ENCODE measurements at regions not wholly inside any gene's neighbourhood (a gene's known extent, or its start where the extent isn't known, plus 50 kb on each side); places are given as distances from the start of the nearest gene placed in this dataset.

DNA sequence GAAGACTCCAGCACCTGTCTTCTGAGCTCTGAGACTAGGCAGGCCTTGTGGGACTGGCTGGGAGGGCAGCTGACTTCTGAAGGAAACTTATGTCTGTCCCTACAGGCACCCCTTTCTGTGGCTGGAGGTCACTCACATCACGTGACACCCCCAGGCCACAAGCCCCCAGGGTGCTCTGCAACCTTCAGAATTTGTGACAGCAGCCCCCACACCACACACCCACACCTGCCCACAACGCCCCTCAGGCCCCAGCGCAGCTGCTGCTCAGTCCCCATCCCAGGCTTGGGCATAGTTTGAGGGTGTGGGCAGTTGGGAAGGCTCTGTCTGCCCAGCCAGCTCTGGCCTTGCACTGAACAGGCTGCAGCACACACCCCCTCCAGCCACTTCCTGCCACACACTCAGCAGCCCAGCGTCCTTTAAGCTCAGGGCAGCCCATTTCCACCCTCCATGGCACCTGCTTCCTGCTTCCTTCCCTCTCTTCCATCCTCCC, 80.0 kb upstream of the UNC5B start:
- no peak overlapping the region for H3K27ac ChIP-seq (ENCODE audit: low read depth, low read length)
- no peak overlapping the region for H3K9ac ChIP-seq (ENCODE audit: low read length in 5 of 5)
- H3K27me3 ChIP-seq (ENCODE audit: control insufficient read depth in 5 of 5, insufficient read depth in 4 of 5, low read length in 5 of 5): peaks cover 3 to 25% (median 17%) of the 10 kb centered on the region in 5 donors
- H3K4me3 ChIP-seq (ENCODE audit: low read depth in 1 of 5, low read length in 5 of 5): no peak overlapping the region
- no peaks in the 10 kb centered on the region for H3K9me3 ChIP-seq (ENCODE audit: control insufficient read depth in 5 of 5, low read length in 5 of 5)
- H3K36me3 ChIP-seq (ENCODE audit: control insufficient read depth in 5 of 5, insufficient read depth in 5 of 5, low read length in 5 of 5): no peaks in the 10 kb centered on the region
- peaks cover 0 to 12% (median 3%) of the 10 kb centered on the region in 5 donors for H3K4me1 ChIP-seq (ENCODE audit: control insufficient read depth in 5 of 5, insufficient read depth in 5 of 5, low read length in 5 of 5)

- peaks cover 9 to 30% (median 26%) of the 10 kb centered on the region in 5 donors for H3K27me3 ChIP-seq (ENCODE audit: control insufficient read depth in 5 of 5, insufficient read depth in 4 of 5, low read length in 5 of 5)
- H3K4me1 ChIP-seq (ENCODE audit: control insufficient read depth in 5 of 5, insufficient read depth in 5 of 5, low read length in 5 of 5): peaks cover 0 to 3% (median 0%) of the 10 kb centered on the region in 5 donors
Observed at GRCh38 chr10:71133710-71134686, 78.4 kb upstream of the UNC5B start.

GRCh38 chr10:71134732-71135211, 77.6 kb upstream of the UNC5B start:
- Histone ChIP-seq H3K36me3 (ENCODE audit: control insufficient read depth in 5 of 5, insufficient read depth in 5 of 5, low read length in 5 of 5) (no peaks in the 10 kb centered on the region), H3K9ac (ENCODE audit: low read length in 5 of 5) (no peak overlapping the region), H3K9me3 (ENCODE audit: control insufficient read depth in 5 of 5, low read length in 5 of 5) (no peaks in the 10 kb centered on the region), H3K27ac (ENCODE audit: low read depth, low read length) (no peak overlapping the region), H3K27me3 (ENCODE audit: control insufficient read depth in 5 of 5, insufficient read depth in 4 of 5, low read length in 5 of 5) (peaks cover 9 to 30% (median 26%) of the 10 kb centered on the region in 5 donors), H3K4me3 (ENCODE audit: low read depth in 1 of 5, low read length in 5 of 5) (no peak overlapping the region), H3K4me1 (ENCODE audit: control insufficient read depth in 5 of 5, insufficient read depth in 5 of 5, low read length in 5 of 5) (peaks cover 0 to 3% (median 0%) of the 10 kb centered on the region in 5 donors)

More at GRCh38 chr10:71133710-71134686, 78.4 kb upstream of the UNC5B start:
- H3K36me3 ChIP-seq (ENCODE audit: control insufficient read depth in 5 of 5, insufficient read depth in 5 of 5, low read length in 5 of 5): no peaks in the 10 kb centered on the region
- no peak overlapping the region for H3K4me3 ChIP-seq (ENCODE audit: low read depth in 1 of 5, low read length in 5 of 5)
- H3K27ac ChIP-seq (ENCODE audit: low read depth, low read length): no peak overlapping the region
- no peak overlapping the region for H3K9ac ChIP-seq (ENCODE audit: low read length in 5 of 5)
- no peaks in the 10 kb centered on the region for H3K9me3 ChIP-seq (ENCODE audit: control insufficient read depth in 5 of 5, low read length in 5 of 5)

DNA sequence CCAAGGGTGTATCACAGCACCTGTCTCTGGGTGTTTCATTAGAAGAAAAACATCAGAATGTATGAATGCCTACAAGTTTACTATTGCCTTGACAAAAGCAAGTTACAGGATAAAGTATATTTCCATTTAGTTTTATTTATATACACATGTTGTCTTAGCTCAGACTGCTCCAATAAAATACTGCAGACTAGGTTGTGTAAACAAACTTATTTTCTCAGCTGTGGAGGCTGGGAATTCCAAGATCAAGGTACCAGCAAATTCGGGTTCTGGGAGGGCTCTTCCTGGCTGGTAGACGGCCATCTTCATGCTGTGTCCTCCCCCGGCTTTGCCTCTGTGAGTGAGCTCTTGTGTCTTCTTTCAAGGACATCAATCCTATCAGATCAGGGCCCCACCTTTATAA, 77.1 kb upstream of the UNC5B start:
- H3K4me1 ChIP-seq (ENCODE audit: control insufficient read depth in 5 of 5, insufficient read depth in 5 of 5, low read length in 5 of 5): peaks cover 0 to 3% (median 0%) of the 10 kb centered on the region in 5 donors

DNA sequence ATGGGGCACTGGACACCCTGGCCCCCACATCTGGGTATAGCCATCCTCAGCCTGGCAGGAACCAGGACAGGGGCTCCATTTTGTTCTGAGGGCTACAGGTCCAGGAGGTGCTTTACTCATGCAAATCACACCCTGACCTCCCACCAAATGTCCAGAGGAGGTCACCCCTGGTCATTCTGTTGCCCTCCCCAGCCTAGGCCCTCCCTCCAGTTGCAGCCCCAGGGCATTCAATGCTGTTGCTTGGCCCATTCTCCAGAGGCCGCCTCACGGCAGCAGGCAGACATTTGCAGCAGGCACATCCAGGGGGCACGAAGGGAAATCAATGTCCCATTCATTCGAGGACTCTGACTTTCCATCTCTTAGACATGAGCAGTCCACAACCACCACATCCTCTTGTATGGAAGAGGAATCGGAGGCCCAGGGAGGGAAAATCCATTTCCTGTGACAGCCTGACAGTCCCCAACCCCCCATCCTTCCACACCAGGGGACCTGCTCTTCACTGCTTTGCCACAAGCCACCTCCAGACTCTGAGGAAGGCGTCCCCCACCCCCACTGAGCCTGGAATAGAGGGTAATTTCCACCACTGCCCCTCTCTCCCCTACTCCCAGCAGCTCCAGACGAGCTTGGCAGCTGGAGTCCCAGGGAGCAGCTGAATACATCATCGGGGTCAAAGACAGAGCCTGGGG, 76.2 kb upstream of the UNC5B start:
- peaks cover 9 to 29% (median 21%) of the 10 kb centered on the region in 5 donors for H3K27me3 ChIP-seq (ENCODE audit: control insufficient read depth in 5 of 5, insufficient read depth in 4 of 5, low read length in 5 of 5)
- no peak overlapping the region for H3K27ac ChIP-seq (ENCODE audit: low read depth, low read length)

More for the DNA sequence above, 77.1 kb upstream of the UNC5B start:
- H3K36me3 ChIP-seq (ENCODE audit: control insufficient read depth in 5 of 5, insufficient read depth in 5 of 5, low read length in 5 of 5): no peaks in the 10 kb centered on the region
- H3K4me3 ChIP-seq (ENCODE audit: low read depth in 1 of 5, low read length in 5 of 5): no peak overlapping the region
- peaks cover 9 to 30% (median 26%) of the 10 kb centered on the region in 5 donors for H3K27me3 ChIP-seq (ENCODE audit: control insufficient read depth in 5 of 5, insufficient read depth in 4 of 5, low read length in 5 of 5)
- H3K9ac ChIP-seq (ENCODE audit: low read length in 5 of 5): no peak overlapping the region
- no peaks in the 10 kb centered on the region for H3K9me3 ChIP-seq (ENCODE audit: control insufficient read depth in 5 of 5, low read length in 5 of 5)
- no peak overlapping the region for H3K27ac ChIP-seq (ENCODE audit: low read depth, low read length)

DNA sequence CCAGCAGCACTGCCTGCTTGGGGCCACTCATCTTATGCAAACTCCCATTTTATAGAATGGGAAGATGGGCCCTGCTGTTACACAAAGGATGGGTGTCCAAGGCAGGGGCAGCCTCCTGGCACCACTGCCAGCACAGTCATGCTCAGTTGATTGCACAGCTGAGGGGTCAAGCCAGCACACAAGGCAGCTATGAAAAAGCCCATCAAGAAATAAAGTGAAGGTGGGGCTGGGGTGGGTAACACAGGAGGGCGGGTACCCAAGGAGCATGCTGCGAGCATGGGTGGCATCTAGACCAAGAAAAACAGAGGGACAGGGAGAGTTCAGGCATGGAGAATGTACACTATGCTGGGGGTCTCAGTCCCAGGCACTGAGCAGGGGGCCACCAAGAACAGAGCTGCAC, 74.7 kb upstream of the UNC5B start:
- Histone ChIP-seq H3K4me3 (ENCODE audit: low read depth in 1 of 5, low read length in 5 of 5) (no peak overlapping the region), H3K9me3 (ENCODE audit: control insufficient read depth in 5 of 5, low read length in 5 of 5) (no peaks in the 10 kb centered on the region), H3K9ac (ENCODE audit: low read length in 5 of 5) (no peak overlapping the region), H3K27me3 (ENCODE audit: control insufficient read depth in 5 of 5, insufficient read depth in 4 of 5, low read length in 5 of 5) (peaks cover 7 to 26% (median 10%) of the 10 kb centered on the region in 5 donors), H3K36me3 (ENCODE audit: control insufficient read depth in 5 of 5, insufficient read depth in 5 of 5, low read length in 5 of 5) (no peaks in the 10 kb centered on the region), H3K4me1 (ENCODE audit: control insufficient read depth in 5 of 5, insufficient read depth in 5 of 5, low read length in 5 of 5) (peaks cover under 1 to 2% (median 2%) of the 10 kb centered on the region in 5 donors), H3K27ac (ENCODE audit: low read depth, low read length) (no peak overlapping the region)

More for the DNA sequence above, 76.2 kb upstream of the UNC5B start:
- Histone ChIP-seq H3K9ac (ENCODE audit: low read length in 5 of 5) (no peak overlapping the region), H3K4me1 (ENCODE audit: control insufficient read depth in 5 of 5, insufficient read depth in 5 of 5, low read length in 5 of 5) (peaks cover 0 to 3% (median 0%) of the 10 kb centered on the region in 5 donors), H3K36me3 (ENCODE audit: control insufficient read depth in 5 of 5, insufficient read depth in 5 of 5, low read length in 5 of 5) (no peaks in the 10 kb centered on the region), H3K9me3 (ENCODE audit: control insufficient read depth in 5 of 5, low read length in 5 of 5) (no peaks in the 10 kb centered on the region), H3K4me3 (ENCODE audit: low read depth in 1 of 5, low read length in 5 of 5) (no peak overlapping the region)

DNA sequence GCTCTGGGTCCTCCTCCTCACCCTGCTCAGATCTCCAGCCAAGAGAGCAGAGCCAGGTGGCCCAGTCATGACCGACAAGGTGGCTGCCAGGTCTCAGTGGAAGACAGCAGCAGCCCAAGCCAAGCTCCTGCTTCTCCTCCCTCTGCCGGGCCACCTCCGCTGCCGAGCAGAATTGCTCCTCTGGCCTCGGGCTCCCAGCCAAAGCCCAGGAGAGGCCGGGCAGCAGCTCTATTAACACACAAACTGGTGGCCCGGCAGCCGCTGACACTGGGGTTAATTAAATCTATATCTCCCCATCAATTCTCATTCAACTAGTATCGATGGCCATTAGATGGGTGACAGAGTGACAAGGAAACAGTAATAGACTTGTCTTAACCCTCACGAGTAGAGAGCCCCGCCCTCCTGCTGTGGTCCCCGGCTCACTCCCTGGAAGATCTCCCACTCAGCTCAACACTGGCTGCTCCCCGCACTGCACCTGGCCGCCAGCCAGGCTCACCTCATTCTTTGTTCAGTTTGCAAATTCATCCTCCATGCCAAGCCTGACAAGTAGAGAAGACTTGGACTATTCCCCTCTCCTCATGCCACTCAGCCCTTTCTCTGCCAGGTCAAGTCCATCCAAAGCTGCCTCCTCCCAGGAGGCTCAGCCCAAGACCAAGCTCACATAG, 74.1 kb upstream of the UNC5B start:
- Histone ChIP-seq H3K9me3 (ENCODE audit: control insufficient read depth in 5 of 5, low read length in 5 of 5) (no peaks in the 10 kb centered on the region), H3K27ac (ENCODE audit: low read depth, low read length) (no peak overlapping the region), H3K36me3 (ENCODE audit: control insufficient read depth in 5 of 5, insufficient read depth in 5 of 5, low read length in 5 of 5) (no peaks in the 10 kb centered on the region), H3K27me3 (ENCODE audit: control insufficient read depth in 5 of 5, insufficient read depth in 4 of 5, low read length in 5 of 5) (peaks cover 7 to 22% (median 9%) of the 10 kb centered on the region in 5 donors), H3K9ac (ENCODE audit: low read length in 5 of 5) (no peak overlapping the region), H3K4me3 (ENCODE audit: low read depth in 1 of 5, low read length in 5 of 5) (no peak overlapping the region), H3K4me1 (ENCODE audit: control insufficient read depth in 5 of 5, insufficient read depth in 5 of 5, low read length in 5 of 5) (peaks cover 0 to 8% (median 8%) of the 10 kb centered on the region in 5 donors)

DNA sequence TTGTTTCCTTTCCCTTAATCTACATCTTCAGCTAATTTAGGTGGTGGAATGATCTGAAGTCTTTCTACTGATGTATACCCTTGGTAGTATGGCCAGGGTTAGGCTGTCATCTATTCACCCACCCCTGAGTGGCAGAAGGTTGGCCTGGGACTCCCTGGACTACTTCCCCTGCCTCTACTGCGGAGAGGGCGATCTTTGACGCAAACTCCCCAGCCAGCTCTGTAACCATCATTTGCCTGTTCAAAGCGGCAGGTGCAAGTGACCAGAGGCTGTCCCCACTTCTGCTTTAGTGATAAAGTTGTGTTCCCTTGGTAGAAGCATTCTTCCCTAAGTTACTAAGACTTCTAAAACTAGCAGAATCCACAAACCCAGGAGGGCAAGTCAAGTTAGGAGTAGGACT, 70.8 kb upstream of the UNC5B start:
- Histone ChIP-seq H3K4me1 (ENCODE audit: control insufficient read depth in 5 of 5, insufficient read depth in 5 of 5, low read length in 5 of 5) (peaks cover 0 to 25% (median 18%) of the 10 kb centered on the region in 5 donors), H3K27ac (ENCODE audit: low read depth, low read length) (no peak overlapping the region), H3K9me3 (ENCODE audit: control insufficient read depth in 5 of 5, low read length in 5 of 5) (no peaks in the 10 kb centered on the region), H3K4me3 (ENCODE audit: low read depth in 1 of 5, low read length in 5 of 5) (no peak overlapping the region), H3K9ac (ENCODE audit: low read length in 5 of 5) (no peak overlapping the region), H3K27me3 (ENCODE audit: control insufficient read depth in 5 of 5, insufficient read depth in 4 of 5, low read length in 5 of 5) (peaks cover 0 to 9% (median 9%) of the 10 kb centered on the region in 5 donors), H3K36me3 (ENCODE audit: control insufficient read depth in 5 of 5, insufficient read depth in 5 of 5, low read length in 5 of 5) (no peaks in the 10 kb centered on the region)

DNA sequence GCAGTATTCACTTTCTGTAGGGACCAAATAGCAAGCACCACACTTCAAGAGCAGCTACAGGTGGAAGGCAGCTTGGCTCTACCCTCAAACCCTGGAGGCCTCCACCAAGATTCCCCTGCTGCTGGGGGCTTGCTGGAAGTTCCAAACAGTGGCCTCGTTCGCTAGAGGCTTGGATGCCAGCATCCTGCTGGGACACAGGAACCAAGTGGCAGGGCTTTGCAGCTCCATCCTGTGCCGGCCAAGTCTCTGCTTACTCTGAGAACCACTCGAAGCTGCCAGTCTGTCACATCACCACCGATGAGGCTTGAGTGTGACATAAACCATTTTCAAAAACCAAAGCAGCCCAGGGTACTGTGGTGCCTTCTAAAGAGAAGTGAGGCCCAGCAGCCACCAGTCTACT, 69.2 kb upstream of the UNC5B start:
- Histone ChIP-seq H3K27me3 (ENCODE audit: control insufficient read depth in 5 of 5, insufficient read depth in 4 of 5, low read length in 5 of 5) (peaks cover 0 to 11% (median 3%) of the 10 kb centered on the region in 5 donors), H3K4me3 (ENCODE audit: low read depth in 1 of 5, low read length in 5 of 5) (peak overlapping the region in 1 of 5 donors; percentile 25), H3K36me3 (ENCODE audit: control insufficient read depth in 5 of 5, insufficient read depth in 5 of 5, low read length in 5 of 5) (no peaks in the 10 kb centered on the region), H3K9ac (ENCODE audit: low read length in 5 of 5) (no peak overlapping the region), H3K9me3 (ENCODE audit: control insufficient read depth in 5 of 5, low read length in 5 of 5) (no peaks in the 10 kb centered on the region), H3K4me1 (ENCODE audit: control insufficient read depth in 5 of 5, insufficient read depth in 5 of 5, low read length in 5 of 5) (peaks cover 0 to 25% (median 18%) of the 10 kb centered on the region in 5 donors), H3K27ac (ENCODE audit: low read depth, low read length) (no peak overlapping the region)
